Stimulated activated CD4-positive, alpha-beta T cell treated with anti-CD3 and anti-CD28 coated beads, Interleukin-1b, Interleukin-23, amount 100 ng/mL, for 48 hours (primary cell): ENCODE measurements at regions not wholly inside any gene's neighbourhood (a gene's known extent, or its start where the extent isn't known, plus 50 kb on each side); places are given as distances from the start of the nearest gene placed in this dataset.
A peak's percentile ranks its signal among the peaks of the same experiment; 100 is the strongest.
"Not testable (repeated sequence)": the region's sequence is repeated elsewhere in the genome, so short reads cannot be mapped to it uniquely, and the experiment has no call there.

ENCODE experiments used
- DNase-seq: peaks from one replicate; pipeline ENCODE4 v3.0.0-alpha.2; 2020

DNA sequence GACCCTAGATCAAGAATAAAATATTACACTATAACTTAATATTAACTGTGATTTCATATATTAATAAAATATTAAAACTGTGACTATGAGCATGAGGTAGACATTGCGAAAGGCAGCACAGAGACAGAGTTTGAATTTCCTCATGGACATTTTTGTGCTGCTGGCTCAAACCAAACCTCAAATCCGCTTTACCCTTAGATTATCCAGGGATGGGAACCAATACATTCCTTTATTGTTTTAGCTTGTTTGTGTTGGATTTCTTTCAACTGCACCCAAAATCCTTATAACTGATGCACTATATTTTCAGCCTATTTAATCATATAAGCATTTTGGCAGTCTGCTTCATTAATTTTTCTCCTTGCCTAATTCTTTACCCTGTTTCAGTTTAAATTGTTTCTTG is 436.7 kb downstream of the ATP23 start:
- no peak for DNase-seq

DNA sequence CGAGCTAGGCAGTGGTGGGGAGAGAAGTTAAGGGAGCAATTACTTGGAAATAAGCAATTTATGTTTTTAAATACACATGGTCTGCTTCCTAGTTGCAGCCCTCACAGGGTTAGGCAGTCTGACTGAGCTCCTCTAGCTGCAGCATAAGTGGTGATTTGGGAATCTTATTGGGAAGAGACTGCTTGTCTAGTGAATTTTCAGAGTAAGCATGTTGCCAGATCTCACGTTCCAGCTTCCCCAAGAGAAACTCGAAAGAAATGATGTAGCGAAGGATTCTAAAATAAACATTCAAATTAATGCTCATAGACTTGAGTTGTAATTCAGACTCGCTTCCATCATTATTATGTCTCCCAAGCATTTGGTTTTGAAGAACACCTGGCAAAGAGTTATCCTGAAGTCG is 440.2 kb downstream of the ATP23 start:
- DNase-seq: no peak

DNA sequence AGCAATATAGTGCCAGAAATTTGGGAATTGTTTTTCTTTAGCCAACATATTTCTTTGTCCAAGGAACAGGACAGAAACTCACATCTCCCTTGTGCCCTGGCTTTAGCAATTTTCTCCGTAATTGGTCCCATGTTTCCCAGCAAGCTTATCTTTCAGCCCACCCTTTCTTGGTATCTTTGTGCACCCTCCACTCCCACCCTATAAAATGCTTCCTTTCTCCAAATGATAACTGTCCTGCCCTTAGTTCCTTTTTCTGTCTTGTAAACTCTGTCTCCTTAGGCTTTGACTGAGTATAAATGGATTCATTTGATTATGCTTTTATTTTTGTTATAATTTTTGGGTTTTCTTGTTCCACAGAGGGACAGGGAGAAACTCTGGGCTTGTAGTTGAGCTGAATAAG is 442.8 kb downstream of the ATP23 start:
- DNase-seq: no peak

DNA sequence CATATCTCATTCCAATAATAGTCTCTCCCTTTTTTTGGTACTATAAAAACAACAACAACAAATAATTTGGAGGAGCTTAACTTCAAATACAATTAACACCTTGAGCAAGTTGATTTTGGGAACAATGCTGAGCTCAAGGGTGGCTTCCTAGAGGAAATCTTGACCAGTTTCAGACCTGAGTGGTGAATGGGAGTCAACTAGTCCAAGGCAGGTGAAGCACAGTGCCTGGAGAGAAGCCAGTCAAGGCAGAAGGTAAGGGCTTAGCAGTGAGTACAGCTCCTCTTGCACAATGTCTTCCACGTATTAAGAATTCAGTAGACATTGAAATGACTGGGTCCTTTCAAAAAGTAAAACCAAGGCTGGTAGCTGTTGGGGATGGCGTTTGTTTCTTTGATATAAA is 444.8 kb downstream of the ATP23 start:
- DNase-seq: no peak

DNA sequence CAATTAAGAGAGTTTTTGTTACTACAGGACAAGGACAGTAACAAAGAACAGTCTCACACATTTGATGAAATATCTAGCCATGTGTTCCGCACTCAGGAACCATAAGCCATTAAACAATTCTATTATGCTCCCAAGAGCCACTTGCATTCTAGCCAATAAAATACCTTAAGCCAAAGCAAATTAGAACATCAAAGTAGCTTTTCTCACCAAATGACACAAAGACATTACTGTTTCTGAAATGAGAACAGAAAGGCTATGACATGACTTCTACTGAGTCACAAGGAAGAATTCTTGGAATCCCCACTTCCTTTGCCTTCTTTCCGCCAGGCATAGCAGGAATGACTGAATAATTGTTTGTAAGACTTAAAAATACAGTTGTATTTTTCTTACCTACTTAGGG is 445.8 kb downstream of the ATP23 start:
- no peak for DNase-seq

DNA sequence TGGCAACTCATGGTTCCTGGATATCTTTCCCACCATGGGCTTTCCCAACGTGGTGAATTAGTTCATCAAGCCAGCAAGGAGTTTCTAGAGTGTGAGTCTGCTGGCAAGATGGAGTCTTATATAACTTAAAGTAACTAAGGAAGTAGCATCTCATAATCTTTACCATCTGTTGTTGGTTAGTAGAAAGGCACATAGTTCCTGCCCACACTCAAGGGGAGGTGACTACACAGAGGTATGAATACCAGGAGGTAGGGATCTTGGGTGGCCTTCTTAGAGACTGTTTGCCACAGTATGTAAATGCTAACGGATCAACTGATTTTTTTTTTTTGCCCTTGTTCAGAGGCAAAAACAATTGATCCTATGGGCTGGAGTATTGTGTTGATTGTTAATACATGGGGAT is 446.9 kb downstream of the ATP23 start:
- DNase-seq: no peak

DNA sequence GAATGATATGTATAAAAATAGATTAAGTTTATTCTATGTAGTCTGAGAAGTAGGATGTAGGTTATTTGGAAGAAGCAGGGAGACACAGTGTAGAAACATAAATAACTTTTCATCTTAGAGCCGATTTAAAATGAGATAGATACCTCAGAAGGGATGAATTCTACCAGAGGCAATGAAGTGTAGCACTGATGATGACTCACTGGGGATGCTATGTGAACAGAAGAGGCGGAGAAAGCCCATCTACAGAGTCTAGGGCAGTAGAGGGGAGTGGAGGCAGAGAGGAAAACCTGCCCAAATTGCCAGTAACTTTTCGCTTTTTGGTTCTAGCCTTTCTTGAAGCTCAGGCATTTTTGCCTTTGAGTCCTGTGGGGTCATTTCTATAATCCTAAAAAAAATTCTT is 451.8 kb downstream of the ATP23 start:
- no peak for DNase-seq

DNA sequence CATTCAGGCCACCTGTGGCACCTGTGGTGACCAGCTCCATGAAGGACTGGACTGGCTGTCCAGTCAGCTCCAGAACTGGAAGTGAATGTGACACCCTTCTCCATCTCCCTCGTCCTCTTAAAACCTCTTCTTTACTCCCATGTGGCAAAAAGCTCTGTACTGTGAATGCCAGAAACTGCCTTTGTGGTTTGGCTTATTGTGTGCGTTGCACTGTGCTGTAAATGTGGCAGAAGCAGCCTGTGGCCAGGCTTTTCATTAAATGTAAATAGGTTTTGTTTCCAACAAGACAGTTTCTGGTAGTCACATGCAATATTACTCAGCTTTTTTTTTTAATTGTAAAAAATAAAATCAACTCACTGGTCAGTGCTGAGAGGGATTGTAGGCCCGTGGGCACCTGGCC is 453.7 kb downstream of the ATP23 start:
- no peak for DNase-seq

DNA sequence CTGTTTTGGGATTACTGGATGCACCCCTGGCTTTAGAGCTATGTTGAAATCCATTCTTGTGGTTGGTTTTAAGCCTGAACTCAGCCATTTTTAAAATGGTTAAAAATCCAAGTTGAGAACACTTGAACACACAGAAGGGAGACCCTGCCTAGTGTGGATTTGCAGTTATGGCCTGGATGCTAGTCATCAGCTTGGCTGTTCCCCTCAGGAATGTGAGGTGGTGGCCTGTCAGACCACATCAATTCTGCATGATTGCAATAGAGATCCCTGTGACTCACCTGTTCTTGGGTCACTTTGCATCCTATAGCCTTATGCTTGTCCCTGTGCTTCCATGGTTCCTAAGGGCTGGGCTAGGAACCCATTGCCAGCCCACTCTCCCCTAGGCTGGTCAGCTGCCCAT is 454.1 kb downstream of the ATP23 start:
- DNase-seq: no peak

DNA sequence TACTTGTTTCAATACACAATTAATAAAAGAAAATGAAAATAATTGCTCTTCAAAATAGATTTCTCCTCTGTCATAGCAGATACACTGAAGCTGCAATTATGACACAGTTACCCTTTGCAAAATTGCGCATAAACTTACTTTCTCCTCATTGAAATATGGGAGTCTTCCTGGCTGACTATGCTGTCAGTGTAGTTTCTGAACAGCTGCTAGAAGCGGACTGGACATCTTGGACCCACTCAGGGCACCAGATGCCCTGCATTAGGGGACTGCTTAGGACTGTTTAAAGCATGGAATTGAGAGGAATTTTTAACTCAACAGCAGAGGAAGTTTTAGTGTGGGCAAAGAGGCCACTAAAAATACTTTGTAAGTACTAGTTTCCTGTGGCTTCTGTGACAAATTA is 454.9 kb downstream of the ATP23 start:
- no peak for DNase-seq

DNA sequence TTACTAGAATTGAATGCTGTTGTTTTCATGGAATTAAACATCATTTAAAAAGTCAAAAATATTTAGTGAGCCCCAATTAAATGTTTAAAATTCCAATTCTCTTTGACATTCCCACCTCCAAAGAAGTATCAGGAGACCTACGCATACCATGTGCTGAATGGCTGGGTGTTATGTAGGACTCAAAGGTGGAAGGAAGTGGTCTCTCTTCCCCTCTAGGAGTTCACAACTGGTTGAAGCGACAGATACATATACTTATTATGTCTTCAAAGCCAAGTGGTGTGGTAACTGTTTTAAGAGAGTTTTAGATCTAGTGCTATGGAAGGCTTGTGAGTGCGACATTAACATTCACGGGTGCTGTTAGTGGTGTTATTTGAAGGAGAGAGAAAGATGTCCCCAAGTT is 464.0 kb downstream of the ATP23 start:
- no peak for DNase-seq

DNA sequence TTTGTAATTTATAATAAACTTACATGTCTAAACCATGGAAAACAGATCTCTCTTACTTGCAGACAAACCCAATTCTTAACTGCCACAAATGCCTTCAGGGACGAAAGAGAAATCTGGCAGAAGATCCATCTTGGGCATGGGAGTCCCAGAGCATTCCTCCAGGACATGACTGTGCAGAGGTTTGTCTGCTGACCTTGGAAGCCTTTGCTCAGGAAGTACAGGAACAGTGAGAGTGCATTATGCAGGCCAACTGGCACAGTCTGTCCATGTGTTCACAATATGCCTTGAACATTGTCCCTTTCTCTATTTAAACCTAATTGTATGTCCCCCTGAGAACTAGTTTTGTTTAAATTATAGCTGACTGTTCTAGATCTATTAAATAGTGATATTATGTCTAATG is 467.1 kb downstream of the ATP23 start:
- DNase-seq: no peak

DNA sequence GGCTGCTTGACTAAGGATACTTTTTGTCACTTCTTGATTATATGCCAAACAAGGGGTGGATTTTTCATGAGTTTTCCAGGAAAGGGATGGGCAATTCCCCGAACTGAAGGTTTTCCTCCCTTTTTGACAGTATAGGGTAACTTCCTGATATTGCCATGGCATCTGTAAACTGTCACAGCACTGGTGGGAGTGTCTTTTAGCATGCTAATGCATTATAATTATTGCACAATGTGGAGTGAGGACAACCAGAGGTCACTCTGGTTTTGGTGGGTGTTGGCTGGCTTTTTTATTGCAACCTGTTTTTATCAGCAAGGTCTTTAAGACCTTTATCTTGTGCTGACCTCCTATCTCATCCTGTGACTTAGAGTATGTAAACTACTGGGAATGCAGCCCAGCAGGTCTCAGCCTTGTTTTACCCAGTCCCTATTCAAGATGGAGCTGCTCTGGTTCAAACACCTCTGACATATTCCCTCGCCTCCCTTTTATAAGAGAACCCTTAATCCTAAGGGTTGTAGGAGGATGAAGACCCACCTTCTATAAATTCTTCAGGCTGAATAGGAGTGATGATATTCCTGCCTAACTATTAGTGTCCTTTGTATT is 471.2 kb downstream of the ATP23 start:
- no peak for DNase-seq

DNA sequence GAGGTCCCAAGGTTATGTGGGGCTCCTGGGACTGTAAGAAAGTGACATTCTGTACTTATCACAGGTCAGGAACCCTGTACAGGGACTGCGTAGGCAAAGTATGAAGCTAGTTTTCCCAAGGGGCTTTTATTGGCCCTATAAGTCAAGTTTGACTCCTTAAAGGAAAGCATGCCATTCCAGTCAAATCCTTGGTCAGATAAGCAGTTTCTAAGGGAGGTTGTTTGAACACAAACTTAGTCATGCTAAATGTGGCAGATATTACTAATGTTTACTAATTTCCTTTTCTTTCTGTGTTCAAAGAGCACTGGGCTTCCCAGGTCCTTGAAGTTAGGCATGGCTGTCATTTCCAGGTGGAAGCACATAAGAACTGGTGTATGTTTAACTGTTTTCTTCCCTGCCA is 472.4 kb downstream of the ATP23 start:
- no peak for DNase-seq

DNA sequence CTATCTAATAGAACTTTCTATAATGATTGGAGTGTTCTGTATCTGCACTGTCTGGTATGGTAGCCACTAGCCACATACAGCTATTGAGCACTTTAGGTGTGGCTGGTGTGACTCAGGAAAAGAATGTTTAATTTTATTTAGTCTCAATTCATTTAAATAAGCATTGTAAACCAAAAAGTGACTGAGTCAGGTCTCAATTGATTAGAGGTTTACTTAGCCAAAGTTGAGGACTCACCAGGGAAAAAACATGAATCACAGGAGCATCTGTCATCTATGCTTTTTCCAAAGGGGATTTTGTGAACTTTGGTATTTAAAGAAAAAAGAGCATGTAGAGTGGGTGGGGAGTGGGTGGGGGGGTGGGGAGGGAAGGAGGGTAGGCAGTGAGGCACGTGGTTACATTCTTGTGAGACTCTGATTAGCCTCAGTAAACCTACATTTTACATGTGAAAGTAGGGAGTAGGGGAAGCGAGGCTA is 473.1 kb downstream of the ATP23 start:
- DNase-seq: no peak

DNA sequence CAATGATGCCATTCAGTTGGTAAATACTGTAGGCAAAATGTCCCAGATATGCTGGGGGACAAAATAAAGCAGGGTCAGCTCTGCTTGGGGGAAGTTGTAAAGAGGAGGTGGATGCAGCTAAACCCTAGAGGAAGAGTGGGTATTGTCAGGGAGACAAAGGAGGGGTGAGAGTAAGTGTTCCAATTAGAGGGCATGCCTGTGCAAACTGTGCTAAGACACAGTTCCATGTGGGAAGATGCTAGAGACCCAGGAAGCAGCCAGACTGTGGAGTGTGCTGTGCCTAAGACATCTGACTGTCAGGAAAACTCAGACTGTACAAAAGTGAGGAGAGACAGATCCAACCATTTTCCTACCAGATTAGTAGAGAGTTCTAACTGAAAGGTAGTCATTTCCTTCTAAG is 474.3 kb downstream of the ATP23 start:
- DNase-seq: no peak

DNA sequence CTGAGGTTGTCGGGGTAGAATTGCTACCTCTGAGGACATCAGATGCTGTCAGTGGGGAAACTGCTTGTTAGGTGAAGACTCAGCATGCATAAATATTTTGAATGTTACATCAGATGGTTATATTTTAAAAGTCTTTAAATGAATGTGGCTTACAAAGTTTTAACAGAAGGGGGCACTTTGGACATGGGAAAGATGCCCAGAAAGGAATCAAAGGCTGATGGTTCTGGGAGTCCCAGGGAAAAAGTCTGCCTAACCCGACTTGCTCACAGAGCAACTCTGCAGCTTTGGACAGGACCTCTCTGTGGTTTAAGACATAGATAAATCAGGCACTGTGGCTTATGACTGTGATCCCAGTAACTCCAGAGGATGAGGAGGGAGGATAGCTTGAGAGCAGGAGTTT is 474.9 kb downstream of the ATP23 start:
- no peak for DNase-seq

DNA sequence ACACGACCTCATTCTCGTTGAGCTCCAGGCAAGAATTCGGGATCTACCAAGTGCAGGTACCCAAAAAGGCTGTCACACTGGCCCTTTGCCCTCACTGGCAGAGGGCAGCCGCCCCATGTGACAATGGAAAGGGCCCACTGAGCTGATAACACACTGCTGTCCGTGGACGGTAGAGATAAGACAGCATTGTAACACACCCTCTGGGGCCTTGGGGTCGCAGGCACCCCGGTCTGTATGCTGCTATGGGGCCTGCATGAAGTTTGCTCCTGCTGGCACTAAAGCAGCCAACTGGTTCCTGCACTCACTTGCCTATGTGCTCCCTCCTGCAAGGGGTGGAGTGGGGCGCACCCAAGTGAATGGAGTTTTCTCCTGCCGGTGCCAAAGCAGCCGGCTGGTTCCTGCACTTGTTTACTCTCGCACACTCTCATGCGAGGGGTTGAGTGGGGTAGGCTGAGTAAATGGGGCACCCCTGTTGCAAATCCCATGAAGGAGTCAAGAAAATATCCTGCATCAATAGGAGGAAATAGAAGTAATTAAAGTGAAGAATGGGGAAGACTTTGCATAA is 477.9 kb downstream of the ATP23 start:
- no peak for DNase-seq

DNA sequence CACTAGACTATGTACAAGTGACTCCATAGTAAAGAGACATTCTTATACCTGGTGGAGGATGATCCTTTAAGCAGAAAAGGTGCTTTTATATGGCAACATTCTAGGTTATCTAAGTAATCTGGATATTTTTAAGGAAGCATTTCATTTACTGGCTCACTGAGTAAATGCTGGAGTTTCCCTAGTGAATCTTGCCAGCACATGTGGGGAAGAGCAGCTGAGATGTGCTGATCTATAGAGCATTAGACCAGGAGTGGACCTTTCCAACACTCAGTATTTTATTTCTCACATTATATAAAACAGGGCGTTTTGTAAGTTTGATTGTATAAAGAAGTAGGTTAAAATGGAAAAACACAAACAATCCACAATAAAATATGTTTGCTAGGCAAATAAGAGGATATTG is 478.5 kb downstream of the ATP23 start:
- no peak for DNase-seq

DNA sequence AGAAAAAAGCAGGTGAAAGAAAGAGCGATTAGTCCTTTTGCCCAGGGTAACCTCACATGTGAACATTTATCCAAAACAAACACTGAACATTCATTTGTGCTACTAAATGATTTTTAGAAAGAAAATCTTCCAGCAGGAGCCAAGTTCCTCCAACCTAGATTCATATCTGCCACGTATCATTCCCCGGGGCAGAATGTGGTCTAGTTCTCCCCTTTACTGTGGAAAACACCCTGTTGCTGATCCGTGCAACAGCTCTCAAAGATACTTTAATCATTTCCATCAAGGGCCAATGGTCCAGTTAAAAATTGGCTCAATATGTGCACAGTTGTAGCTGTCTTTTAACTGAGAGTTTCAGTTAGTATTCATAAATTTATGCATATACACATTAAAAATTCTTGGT is 479.1 kb downstream of the ATP23 start:
- DNase-seq: no peak

DNA sequence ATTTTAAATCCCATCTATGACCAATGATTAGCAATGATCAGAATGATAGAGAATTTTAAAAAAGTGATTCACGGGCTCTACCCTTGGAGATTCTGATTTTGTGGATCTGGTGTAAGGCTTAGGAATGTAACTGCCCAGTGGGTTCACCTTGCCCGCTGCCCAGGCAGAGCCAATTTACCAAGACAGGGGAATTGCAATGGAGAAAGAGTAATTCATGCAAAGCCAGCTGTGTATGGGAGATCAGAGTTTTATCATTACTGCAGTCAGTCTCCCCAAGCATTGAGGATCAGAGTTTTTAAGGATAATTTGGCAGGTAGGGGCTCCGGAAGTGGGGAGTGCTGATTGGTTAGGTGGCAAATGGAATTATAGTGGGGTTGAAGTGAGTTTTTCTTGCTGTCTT is 480.6 kb downstream of the ATP23 start:
- no peak for DNase-seq

DNA sequence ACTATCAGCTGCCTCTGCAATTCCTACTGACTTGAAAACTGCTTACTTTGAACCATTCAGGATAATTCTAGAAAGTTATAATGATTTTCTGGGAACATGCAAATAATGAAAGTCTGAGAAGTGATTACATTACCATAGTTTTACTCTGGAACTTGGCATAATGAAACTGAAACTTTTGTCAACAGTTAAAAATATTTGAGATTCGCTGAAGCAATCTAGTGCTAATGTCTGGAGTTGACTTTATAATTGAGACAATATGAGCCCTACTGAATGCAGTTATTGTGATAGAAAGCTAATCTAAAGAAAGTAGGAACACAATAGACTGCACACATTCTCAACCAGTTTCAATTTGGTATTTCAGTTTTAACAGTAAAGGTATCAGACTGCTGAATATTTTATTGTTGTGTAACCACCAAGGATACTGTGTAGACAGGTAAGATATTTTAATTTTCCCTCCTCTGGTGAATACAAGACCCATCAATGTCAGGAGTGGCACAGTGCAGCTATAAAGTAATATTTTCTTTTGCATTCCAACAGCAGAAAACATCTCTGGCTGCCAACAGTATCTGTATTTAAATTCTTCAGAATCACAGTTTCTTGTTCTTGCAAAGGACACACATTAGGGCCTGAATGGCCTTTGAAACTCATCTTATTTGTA is 483.5 kb downstream of the ATP23 start:
- DNase-seq: no peak

DNA sequence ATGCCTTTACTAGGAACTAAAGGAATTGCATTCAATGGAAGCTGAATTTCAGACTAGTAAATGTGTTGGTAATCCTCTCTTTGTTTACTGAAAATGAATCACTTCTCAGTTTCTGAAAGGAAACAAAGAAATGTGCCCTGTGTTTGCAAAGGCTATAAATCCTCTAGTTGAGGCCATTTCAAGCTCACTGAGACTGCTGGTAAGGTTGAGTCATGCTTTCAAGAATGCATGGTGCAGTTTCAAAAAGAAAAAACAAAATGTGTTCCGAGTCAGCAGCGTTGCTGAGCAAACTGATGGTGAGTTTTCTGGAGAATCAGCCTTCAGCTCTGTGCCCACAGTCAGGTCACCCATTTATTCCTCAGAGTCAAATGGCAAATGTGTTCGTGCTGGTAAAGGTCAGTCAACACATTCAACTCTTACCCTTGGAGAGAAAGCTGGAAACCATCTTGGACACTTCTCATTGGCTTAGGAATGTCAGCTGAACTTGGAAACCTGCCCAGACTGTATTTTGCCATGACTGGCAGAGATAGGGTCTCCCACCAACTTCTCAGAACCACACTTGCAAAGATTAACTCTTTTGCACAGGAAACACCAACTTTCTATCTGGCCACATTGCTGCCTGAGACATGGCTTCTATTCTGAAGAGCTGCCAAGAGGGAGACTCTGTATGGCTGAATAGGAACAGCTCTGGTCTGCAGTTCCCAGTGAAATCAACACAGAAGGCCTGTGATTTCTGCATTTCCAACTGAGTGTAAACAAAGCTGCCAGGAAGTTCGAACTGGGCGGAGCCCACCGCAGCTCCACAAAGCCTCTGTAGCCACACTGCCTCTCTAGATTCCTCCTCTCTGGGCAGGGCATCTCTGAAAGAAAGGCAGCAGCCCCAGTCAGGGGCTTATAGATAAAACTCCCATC is 484.4 kb downstream of the ATP23 start:
- DNase-seq: peak; percentile 14

DNA sequence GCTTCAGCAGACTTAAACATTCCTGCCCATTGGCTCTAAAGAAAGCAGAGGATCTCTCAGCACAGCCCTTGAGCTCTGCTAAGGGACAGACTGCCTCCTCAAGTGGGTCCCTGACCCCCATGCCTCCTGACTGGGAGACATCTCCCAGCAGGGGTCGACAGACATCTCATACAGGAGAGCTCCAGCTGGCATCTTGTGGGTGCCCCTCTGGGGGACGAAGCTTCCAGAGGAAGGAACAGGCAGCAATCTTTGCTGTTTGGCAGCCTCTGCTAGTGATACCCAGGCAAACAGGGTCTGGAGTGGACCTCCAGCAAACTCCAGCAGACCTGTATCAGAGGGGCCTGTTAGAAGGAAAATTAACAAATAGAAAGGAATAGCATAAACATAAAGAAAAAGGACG is 485.1 kb downstream of the ATP23 start:
- not testable (repeated sequence) for DNase-seq
